ENCODE measurements at regions not wholly inside any gene's neighbourhood (a gene's known extent, or its start where the extent isn't known, plus 50 kb on each side); places are given as distances from the start of the nearest gene placed in this dataset.

DNA sequence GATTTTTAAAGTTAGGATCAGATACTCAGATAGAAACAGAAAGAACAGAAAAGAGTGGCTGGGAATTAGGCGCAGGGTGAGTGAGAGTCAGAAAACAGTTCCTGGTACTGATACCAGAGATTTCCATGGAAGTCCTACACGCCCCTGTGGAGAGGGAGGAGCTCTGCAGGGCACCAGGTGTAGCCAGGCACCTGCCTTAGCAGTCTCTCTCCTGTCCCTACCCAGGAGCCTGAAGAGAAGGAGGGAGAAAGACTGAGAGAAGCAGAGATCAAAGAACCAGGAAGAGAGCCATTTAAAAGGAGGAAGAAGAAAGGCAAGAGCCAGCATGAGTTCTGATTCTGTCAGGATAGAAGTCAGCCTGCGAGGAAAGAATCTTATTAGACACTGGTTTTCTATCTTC, 65.0 kb downstream of the CBLN1 start:
- DNase-seq: no peak

- DNase-seq: no peak
Observed at GRCh38 chr16:49213594-49213993, 68.0 kb downstream of the CBLN1 start.

DNA sequence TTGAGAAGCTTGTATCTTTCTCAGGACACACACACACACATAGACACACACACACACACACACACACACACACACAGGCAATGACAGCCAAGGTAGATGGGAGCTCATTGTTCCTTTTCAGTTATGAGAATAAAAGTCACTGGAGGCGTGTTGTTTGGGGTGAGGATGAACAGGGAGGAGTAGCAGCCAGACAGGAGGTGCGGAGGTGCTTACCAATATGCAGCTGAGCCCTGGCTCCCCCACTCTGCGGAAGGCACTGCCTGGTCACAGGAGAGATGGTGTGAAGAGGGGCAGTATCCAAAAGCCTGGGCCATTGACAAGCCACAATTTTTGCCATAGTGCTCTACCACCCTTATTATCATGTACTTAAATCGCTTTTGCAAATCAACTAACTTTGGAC, 77.4 kb downstream of the CBLN1 start:
- DNase-seq: no peak

- no peak for DNase-seq
Observed at GRCh38 chr16:49203361-49203760, 78.3 kb downstream of the CBLN1 start.

GRCh38 chr16:49201118-49201517, 80.5 kb downstream of the CBLN1 start:
- DNase-seq: no peak

DNA sequence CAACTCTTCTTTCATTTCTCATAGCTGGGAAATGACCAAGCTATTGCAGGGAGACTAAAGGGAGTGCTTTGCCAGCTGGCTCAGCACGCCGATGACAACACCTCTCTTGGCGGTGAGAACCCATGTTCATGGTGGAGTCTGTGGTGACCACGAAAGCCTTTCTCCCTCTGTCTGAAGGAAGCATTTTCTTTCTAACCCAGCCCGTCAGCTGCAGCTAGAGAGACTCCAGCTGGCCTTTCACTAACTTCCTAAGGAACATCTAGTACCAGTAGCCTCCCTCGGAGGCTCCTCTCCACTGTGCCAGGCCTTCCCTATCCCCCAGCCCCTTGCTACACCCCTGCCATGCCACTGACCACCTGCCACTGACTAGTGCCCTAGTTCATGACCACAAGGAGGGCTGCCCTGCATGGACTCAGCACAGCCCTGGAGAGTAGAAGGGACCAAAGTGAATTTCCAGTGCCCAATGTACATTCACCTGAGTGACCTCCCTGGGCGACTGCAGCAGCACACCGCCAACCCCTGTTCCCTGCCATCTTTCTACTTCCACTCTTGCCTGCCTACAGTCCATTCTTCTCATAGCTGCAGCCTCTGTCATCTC, 81.3 kb downstream of the CBLN1 start:
- DNase-seq: no peak

DNA sequence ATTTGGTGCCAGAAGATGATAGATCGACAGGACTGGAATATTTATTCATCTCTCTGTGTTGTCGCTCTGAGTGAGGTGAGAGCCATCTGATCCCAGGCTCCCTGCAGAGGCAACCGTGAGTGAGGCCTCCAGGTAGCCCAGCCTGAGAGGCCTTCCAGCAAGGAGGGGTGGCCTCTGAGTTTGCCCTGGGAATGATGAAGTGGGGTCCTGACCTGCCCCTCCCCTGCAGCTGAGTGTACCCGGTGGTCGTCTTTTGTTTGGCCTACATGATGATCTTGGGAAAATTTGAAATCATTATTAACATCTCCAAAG, 86.4 kb downstream of the CBLN1 start:
- DNase-seq: no peak

GRCh38 chr16:49194537-49195236, 87.0 kb downstream of the CBLN1 start:
- no peak for DNase-seq

DNA sequence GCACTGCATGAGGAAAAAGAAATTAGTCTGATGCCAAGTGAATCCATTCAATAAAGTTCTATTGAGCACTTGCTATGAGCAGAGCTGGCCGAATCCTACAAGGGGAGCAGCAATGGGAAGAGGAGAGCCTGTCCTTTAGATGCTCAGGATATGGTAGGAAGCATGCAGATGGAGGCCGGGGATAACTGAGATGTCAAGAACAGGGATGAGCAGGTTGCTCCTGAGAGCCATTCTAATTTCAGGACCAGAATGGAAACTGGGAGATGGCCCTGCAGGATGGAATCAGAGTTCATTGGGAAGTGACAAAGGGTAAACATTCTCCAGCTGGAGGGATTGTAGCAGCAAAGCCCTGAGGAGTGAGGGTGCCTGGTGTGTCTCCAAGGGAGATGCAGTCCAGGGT, 88.0 kb downstream of the CBLN1 start:
- no peak for DNase-seq

DNA sequence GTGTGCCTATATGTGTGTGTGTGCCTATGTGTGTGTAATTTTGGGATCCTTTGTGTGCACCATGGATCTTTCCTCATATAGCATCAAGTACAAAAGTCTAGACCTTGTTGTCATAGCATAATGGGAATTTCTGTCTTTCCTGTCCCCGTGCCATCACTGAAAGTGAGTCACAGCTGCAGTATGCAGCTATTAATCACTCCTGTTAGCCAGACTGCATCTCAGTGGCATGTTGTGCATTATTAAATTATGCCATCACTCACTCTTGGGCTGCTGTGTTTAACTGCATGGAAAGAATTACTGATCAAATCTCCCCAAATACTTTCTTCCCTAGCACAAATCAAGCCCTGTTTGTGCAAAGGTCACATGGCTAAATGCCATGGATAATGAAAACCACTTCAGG, 92.4 kb downstream of the CBLN1 start:
- no peak for DNase-seq

DNA sequence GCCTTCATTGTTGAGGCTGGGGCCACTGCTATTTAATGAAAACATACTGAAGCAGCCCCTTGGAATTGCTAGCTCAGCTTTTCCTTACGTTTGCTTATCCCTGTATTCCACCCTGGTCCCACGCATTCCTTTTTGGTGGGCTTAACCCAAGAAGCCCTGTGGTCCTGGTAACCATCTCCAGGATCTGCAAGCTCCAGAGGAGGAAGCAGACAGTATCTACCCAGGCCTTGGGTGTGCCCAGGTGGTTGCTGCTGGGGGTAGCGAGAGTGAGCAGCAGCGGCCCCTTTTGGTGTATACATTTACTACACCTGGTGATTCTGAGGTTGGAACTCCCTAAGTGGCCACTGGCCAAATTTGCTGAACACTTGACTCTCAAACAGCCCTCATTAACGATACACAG, 97.7 kb downstream of the CBLN1 start:
- DNase-seq: peak; percentile 55

DNA sequence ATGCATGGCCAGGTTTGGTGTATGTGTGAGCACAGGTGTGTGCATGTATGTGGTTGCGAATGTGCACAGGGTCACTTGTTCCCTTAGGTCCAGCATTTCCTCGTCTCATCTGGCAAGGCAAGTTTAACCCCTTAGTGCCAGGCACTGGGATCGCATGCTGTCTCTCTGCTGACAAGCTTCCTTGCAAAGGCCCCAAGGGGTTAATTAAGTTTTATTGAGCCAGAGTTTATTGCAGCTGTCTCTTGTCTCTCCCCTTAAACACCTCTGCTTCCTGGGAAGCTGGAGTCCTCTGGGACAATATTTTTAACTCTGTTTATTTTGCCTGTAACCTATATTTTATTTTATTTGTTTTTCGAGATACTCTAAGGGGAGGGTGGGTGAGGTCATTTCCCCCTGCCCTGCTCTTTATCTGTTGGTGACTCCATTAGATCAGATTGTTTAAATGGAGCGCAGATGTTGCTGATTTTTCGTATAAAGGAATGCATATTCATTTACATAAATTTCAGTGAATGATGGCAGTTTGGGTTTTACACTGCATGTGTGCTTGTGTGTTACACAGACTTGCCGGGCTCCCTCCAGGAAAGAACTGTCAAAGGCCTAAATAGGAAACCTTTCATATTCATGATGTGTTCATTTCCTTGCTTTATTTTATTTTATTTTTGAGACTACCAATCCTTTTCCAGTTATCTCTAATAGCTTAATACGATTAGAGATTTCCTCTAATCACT, 99.7 kb downstream of the CBLN1 start:
- DNase-seq: no peak

GRCh38 chr16:49179714-49180330, 101.8 kb downstream of the CBLN1 start:
- no peak for DNase-seq

DNA sequence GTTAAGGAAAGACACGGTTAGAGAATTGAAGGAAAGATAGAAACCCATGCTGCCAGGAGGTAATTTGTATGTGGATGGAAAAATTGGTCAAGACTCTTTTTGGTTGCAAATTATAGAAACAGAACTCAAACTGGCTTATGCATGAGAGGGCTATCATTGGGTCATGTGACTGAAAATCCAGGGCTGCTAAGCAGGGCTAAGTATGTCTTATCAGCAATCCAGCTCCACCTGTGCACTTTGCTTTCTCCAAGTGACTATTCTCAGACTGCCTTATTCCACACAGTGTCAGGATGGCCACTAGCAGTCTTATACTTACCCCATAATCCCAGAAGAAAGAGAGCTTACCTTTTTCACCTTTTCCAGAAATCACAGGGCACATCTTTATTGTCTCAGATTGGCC, 113.5 kb downstream of the CBLN1 start:
- DNase-seq: no peak

GRCh38 chr16:49165025-49165424, 116.6 kb downstream of the CBLN1 start:
- DNase-seq: no peak

DNA sequence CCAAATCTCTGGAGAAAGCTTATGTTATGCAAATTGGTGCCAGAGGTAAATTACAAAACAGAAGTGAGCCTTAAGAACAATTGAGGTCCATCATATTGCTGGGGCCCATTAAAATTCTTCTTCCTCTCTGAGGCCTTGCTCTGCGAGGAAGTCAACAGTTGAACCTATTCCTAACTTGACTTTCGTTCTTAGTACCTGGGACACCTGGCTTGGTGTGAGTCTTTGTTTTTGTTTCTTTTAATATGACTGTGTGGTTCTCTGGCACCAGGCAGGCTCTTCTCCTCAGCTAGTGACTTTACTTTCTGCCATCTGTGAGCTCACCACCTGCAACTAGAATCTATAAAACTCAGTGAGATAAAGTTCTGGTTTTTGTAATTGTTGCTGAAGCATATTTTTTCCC, 120.4 kb downstream of the CBLN1 start:
- no peak for DNase-seq

DNA sequence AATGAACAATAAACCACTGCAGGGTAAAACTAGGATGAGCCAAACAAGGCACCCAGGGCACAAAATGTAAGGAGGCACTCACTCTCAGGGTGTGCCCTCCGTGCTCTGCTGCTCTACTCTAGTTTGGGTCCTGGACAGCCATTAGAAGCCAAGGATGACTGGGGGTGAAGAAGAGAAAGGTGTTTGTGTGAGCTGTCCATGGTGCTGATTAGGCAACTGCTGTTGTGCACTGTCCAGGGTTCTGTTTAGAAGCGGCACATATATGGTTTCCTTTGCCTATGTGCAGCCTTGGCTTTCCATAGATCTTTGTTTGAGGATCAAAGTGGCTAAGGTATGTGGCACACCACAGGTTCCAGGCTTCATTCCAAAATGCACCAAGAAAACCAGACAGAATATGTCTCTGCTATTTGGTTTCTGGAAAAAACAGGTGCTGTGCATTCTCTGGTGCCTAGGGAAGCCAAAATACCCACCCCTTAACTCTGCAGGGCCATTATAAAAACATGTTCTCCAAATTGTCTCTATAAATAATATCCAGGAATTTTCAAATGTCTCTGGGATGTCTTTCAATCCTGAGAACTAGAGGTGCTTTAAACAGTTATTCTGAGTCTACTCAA, 123.5 kb downstream of the CBLN1 start:
- no peak for DNase-seq

DNA sequence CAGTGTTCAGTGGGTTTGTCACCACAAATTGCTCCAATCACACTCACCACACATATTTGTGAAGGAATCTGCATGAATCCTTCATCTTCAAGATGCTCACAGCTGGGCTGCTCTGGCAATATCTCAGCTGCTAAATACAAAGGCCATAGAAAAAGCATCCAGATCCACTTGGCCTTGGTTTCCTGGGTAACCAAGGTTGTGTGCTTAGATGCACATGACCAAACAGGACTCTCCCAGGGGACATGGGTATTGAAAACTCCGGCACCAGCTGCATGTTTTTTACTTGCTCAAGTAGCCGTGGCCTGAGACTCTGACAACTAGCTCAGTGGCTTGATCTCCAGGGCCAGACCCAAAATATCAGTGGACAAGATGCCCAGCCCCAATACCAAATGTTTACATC, 131.3 kb downstream of the CBLN1 start:
- DNase-seq: no peak

- DNase-seq: no peak
Observed at GRCh38 chr16:49148410-49148809, 133.2 kb downstream of the CBLN1 start.

DNA sequence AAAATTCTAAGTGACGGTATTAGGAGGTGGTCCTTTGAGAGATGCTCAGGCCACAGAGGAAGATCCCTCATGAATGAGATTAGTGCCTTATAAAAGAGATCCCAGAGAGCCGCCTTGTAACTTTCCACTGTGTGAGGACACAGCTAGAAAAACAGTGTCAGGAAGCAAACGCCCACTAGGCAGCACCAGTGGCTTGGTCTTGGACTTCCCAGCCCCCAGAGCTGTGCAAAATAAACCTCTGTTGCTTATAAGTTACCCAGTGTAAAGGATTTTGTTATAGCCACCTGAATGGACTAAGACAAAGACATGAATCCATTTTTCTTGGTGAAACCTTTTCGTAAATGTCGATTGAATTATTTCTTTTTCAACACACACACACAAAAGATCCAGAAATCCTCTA, 141.0 kb downstream of the CBLN1 start:
- no peak for DNase-seq

DNA sequence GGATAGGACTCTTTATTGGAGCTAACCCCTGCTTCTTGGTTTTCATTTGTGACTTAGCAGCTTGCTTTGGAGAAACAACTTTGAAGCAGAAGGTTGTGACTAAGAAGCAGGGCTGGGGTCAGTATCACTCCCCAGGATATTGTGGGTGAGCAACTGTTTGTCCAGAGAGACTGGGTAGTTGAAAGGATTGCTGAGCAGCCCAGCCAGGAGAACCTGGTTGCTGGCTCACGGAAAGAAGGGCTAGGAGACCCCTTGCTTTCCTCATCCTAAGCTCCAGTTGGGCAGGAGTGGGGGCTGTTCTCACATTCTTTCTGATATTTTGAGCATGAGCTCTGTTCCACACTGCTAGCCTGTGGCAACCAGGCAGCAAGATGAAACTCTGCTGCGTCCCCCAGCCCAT, 151.2 kb downstream of the CBLN1 start:
- DNase-seq: no peak

- DNase-seq: no peak
Observed at GRCh38 chr16:49129935-49130334, 151.7 kb downstream of the CBLN1 start.

DNA sequence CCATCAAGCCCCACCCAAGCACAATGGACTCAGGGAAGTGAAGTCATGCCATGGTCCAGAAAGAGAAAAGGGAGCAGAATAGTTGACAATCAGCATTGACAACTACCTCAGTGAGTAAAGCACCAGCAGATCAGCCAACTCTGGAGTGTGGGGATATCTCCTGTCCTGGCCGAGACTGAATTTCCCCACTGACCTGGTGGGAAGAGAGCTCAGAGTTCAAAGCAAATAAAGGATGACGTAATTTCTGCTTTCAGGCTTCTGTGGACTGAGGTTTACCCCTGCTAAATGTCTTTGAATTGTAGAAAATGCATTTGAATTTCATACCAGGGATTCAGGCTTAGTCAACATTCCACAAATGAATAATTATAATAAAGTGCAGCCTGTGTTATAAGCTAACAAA, 152.9 kb downstream of the CBLN1 start:
- DNase-seq: no peak

- no peak for DNase-seq
Observed at GRCh38 chr16:49127103-49127502, 154.5 kb downstream of the CBLN1 start.

Data from NCI-H1105 (cell line).